Keratinocyte (primary cell): ENCODE measurements at regions not wholly inside any gene's neighbourhood (a gene's known extent, or its start where the extent isn't known, plus 50 kb on each side); places are given as distances from the start of the nearest gene placed in this dataset.

Source experiments
- DNase-seq: peaks from one replicate; pipeline ENCODE4 v3.0.0-alpha.2; 2011; ENCODE audit warnings: low read depth, missing footprints, low spot score
- FAIRE-seq: peaks from 2 replicates; lab custom pipeline; 2011; peaks lifted over from hg19 to GRCh38; lab: Jason Lieb, UNC
- H2AFZ ChIP-seq: 2 replicates; pipeline ENCODE4 v1.6.0; 2012; ENCODE audit warnings: low read length, control low read depth, inconsistent platforms; ENCODE audit not compliant: control insufficient read depth
- H3K27ac ChIP-seq: 2 replicates; pipeline ENCODE4 v1.5.1; 2011; ENCODE audit warnings: low read length; ENCODE audit not compliant: control insufficient read depth, insufficient read depth
- H3K27me3 ChIP-seq: 3 replicates; pipeline ENCODE4 v1.6.0; 2011; ENCODE audit warnings: low read length; ENCODE audit not compliant: control insufficient read depth, insufficient read depth; ENCODE audit errors: extremely low read depth
- H3K36me3 ChIP-seq, 2 experiments: 2 replicates in 1 of 2; 3 replicates in 1 of 2; pipeline ENCODE4 v1.5.1; 2011; ENCODE audit warnings: low read length in 2 of 2, mild to moderate bottlenecking in 1 of 2; ENCODE audit not compliant: control insufficient read depth in 2 of 2, insufficient read depth in 2 of 2; ENCODE audit errors: extremely low read depth in 1 of 2
- H3K4me1 ChIP-seq: 3 replicates; pipeline ENCODE4 v1.5.1; 2011; ENCODE audit warnings: low read length; ENCODE audit not compliant: control insufficient read depth, insufficient read depth; ENCODE audit errors: extremely low read depth
- H3K4me2 ChIP-seq: 3 replicates; pipeline ENCODE4 v1.6.0; 2011; ENCODE audit warnings: low read depth, low read length; ENCODE audit not compliant: control insufficient read depth, insufficient read depth; ENCODE audit errors: extremely low read depth
- H3K4me3 ChIP-seq, 3 experiments: fragments of 200-600 bp in 1 of 3; sonication (generic) in 1 of 3; 2 replicates in 2 of 3; 3 replicates in 1 of 3; pipeline ENCODE4 v1.5.1; 2011 to 2016; ENCODE audit warnings: low read length in 3 of 3, mild to moderate bottlenecking in 3 of 3, control low read depth in 2 of 3, inconsistent platforms in 1 of 3, low read depth in 1 of 3, mixed read lengths in 1 of 3, mixed run types in 1 of 3, moderate library complexity in 1 of 3; ENCODE audit not compliant: control insufficient read depth in 2 of 3, insufficient read depth in 2 of 3; ENCODE audit errors: extremely low read depth in 1 of 3
- H3K79me2 ChIP-seq: 2 replicates; pipeline ENCODE4 v1.6.0; 2012; ENCODE audit warnings: low read length; ENCODE audit not compliant: control insufficient read depth, insufficient read depth
- H3K9ac ChIP-seq: 3 replicates; pipeline ENCODE4 v1.6.0; 2011; ENCODE audit warnings: low read length; ENCODE audit not compliant: control insufficient read depth, insufficient read depth; ENCODE audit errors: extremely low read depth
- H3K9me1 ChIP-seq: 3 replicates; pipeline ENCODE4 v1.6.0; 2011; ENCODE audit warnings: low read length; ENCODE audit not compliant: control insufficient read depth, insufficient read depth; ENCODE audit errors: extremely low read depth
- H3K9me3 ChIP-seq: 2 replicates; pipeline ENCODE4 v1.5.1; 2012; ENCODE audit warnings: low read depth, low read length; ENCODE audit not compliant: control insufficient read depth
- H4K20me1 ChIP-seq: 3 replicates; pipeline ENCODE4 v1.6.0; 2011; ENCODE audit warnings: low read length; ENCODE audit not compliant: control insufficient read depth, insufficient read depth; ENCODE audit errors: extremely low read depth
- EZH2 ChIP-seq: IDR thresholded peaks from one replicate; pipeline ENCODE4 v1.6.1; 2012; ENCODE audit warnings: inconsistent platforms, mild to moderate bottlenecking, low read length, moderate library complexity
- dilution Hi-C: fragments of 300-500 bp; cut with MboI; formaldehyde crosslinking; loops from one replicate; pipeline ENCODE4 v1.7.0; 2020; ENCODE audit warnings: low sequenced_read_pairs; ENCODE audit not compliant: extremely low pct_ligation_motif_present
- TF ChIP-seq, protein P1 (sequence below), 3 experiments: IDR thresholded peaks in 1 of 3; conservative IDR thresholded peaks in 1 of 3; optimal IDR thresholded peaks in 1 of 3; 2 replicates in 2 of 3; 3 replicates in 1 of 3; pipeline versions ENCODE3 to v1.5.1; 2011; ENCODE audit warnings: low read length in 3 of 3, mild to moderate bottlenecking in 3 of 3, moderate library complexity in 2 of 3, control low read depth in 1 of 3, inconsistent platforms in 1 of 3; ENCODE audit not compliant: insufficient read depth in 2 of 3; ENCODE audit errors: extremely low read depth in 1 of 3

DNA sequence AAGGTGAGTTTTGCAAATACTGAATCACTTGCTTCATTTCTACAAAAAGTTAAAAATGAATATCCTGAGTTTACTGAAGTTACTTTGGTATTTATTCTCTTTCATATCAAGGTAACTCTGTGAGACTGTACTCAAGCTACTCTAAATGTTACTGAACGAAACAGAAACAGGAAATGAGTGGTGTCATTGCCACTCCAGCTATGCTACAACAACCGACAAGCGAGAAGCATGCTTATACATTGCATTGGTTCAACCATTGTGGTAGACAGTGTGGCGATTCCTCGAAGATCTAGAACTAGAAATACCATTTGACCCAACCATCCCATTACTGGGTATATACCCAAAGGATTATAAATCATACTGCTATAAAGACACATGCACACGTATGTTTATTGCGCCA, 313.2 kb upstream of the THBS1 start:
- Histone ChIP-seq H3K4me2 (no peak overlapping the region), H3K9me3 (no peaks in the 10 kb centered on the region), H3K4me1 (peaks cover 33% of the 10 kb centered on the region), H3K79me2 (no peaks in the 10 kb centered on the region), H3K9me1 (no peaks in the 10 kb centered on the region), H3K27me3 (no peaks in the 10 kb centered on the region), H3K36me3 (no peaks in the 10 kb centered on the region), H3K4me3 (no peak overlapping the region), H3K9ac (no peak overlapping the region), H2AFZ (no peak overlapping the region), H3K27ac (no peak overlapping the region), H4K20me1 (no peaks in the 10 kb centered on the region)
- no peak for DNase-seq
- no peak for FAIRE-seq
- TF ChIP-seq, protein P1, sequence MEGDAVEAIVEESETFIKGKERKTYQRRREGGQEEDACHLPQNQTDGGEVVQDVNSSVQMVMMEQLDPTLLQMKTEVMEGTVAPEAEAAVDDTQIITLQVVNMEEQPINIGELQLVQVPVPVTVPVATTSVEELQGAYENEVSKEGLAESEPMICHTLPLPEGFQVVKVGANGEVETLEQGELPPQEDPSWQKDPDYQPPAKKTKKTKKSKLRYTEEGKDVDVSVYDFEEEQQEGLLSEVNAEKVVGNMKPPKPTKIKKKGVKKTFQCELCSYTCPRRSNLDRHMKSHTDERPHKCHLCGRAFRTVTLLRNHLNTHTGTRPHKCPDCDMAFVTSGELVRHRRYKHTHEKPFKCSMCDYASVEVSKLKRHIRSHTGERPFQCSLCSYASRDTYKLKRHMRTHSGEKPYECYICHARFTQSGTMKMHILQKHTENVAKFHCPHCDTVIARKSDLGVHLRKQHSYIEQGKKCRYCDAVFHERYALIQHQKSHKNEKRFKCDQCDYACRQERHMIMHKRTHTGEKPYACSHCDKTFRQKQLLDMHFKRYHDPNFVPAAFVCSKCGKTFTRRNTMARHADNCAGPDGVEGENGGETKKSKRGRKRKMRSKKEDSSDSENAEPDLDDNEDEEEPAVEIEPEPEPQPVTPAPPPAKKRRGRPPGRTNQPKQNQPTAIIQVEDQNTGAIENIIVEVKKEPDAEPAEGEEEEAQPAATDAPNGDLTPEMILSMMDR (optimal IDR thresholded peaks at IDR 0.05 in 1 of 3, IDR thresholded peaks at IDR 0.05 in 1 of 3, conservative IDR thresholded peaks at IDR 0.05 in 1 of 3; ENCODE audit: extremely low read depth in 1 of 3, insufficient read depth in 2 of 3, low read length in 3 of 3) = no peak
- dilution Hi-C loops = no loop called here

DNA sequence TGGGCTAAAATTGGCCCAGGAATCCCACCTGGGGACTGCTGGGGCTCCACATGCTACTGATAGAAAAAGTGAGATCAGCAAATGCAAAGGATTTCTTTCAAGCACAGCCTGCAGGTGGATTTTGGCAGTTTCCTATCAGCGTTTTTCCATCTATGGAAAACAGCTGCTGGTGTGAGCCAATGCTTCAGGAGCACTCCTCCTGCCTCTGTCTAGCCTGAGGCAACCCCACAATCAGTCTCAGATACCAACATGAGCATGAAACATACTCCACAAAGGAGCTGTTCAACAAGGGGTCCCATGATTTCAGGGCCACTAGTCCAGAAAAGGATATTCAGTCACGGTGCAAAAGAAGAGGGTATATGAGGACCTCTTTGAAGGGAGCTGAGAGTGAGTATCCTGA, 311.5 kb upstream of the THBS1 start:
- no peaks in the 10 kb centered on the region for H4K20me1 ChIP-seq
- FAIRE-seq = peak; percentile 32
- H3K4me1 ChIP-seq = peaks cover 33% of the 10 kb centered on the region
- H3K79me2 ChIP-seq = no peaks in the 10 kb centered on the region
- H2AFZ ChIP-seq = no peak overlapping the region
- H3K27ac ChIP-seq = no peak overlapping the region
- no peaks in the 10 kb centered on the region for H3K36me3 ChIP-seq
- TF ChIP-seq, protein P1 (optimal IDR thresholded peaks at IDR 0.05 in 1 of 3, IDR thresholded peaks at IDR 0.05 in 1 of 3, conservative IDR thresholded peaks at IDR 0.05 in 1 of 3; ENCODE audit: extremely low read depth in 1 of 3, insufficient read depth in 2 of 3, low read length in 3 of 3) = no peak
- TF ChIP-seq EZH2 = no peak
- no peak for DNase-seq
- H3K4me2 ChIP-seq = no peak overlapping the region
- no peaks in the 10 kb centered on the region for H3K9me3 ChIP-seq
- H3K27me3 ChIP-seq = no peaks in the 10 kb centered on the region
- H3K9ac ChIP-seq = no peak overlapping the region
- dilution Hi-C loops = no loop called here
- no peak overlapping the region for H3K4me3 ChIP-seq
- H3K9me1 ChIP-seq = no peaks in the 10 kb centered on the region
